ENCODE measurements at regions not wholly inside any gene's neighbourhood (a gene's known extent, or its start where the extent isn't known, plus 50 kb on each side); places are given as distances from the start of the nearest gene placed in this dataset.
"Not testable (repeated sequence)": the region's sequence is repeated elsewhere in the genome, so short reads cannot be mapped to it uniquely, and the experiment has no call there.

DNA sequence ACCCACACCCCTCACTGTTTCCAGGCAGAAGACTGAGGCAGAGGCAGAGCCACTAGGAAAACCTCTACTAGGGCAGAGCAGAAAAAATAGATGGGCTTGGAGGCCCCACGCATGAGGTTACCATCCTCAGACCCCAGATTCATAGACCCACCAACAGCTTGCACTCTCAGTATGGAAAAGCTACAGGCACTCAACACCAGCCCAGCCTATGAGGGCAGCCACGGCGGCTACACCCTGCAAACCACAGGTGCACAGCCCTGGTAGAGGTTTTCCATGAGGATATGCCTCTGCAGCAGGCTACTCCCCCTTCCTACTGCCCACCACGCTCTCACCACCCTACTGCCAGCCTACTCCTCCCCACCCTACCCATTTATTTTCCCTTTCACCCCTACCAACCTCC, 235.1 kb downstream of the CWH43 start:
- no peaks in the 10 kb centered on the region for H3K36me3 ChIP-seq
- H3K9me3 ChIP-seq (ENCODE audit: low read depth): peaks cover 4% of the 10 kb centered on the region
- no peaks in the 10 kb centered on the region for H3K4me1 ChIP-seq (ENCODE audit: low read depth)
- TF ChIP-seq, protein P1, sequence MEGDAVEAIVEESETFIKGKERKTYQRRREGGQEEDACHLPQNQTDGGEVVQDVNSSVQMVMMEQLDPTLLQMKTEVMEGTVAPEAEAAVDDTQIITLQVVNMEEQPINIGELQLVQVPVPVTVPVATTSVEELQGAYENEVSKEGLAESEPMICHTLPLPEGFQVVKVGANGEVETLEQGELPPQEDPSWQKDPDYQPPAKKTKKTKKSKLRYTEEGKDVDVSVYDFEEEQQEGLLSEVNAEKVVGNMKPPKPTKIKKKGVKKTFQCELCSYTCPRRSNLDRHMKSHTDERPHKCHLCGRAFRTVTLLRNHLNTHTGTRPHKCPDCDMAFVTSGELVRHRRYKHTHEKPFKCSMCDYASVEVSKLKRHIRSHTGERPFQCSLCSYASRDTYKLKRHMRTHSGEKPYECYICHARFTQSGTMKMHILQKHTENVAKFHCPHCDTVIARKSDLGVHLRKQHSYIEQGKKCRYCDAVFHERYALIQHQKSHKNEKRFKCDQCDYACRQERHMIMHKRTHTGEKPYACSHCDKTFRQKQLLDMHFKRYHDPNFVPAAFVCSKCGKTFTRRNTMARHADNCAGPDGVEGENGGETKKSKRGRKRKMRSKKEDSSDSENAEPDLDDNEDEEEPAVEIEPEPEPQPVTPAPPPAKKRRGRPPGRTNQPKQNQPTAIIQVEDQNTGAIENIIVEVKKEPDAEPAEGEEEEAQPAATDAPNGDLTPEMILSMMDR (IDR thresholded peaks at IDR 0.05; ENCODE audit: low read depth, low read length): no peak
- no peak overlapping the region for H3K27ac ChIP-seq
- DNase-seq (ENCODE audit: low read depth in 1 of 2, low spot score in 1 of 2): no peak
- no peaks in the 10 kb centered on the region for H3K27me3 ChIP-seq
- no peak overlapping the region for H3K4me3 ChIP-seq

DNA sequence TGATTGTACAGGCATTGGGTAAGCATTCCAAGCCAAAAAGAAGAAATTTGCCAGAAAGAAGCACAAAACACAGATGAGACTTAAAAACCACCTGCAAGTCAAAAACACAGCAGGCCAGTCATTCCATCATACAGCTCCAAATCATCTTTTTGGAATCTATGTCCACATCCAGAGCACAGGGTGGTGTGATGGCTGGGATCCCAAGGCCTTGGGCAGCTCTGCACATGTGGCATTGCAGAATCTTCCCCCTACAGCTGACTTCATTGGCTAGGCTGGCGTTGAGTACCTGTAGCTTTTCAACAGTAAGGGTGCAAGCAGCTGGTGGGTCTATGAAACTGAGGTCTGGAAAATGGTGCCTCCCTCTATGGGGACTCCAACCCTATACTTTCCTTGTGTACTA, 236.7 kb downstream of the CWH43 start:
- H3K4me3 ChIP-seq; H3K27ac ChIP-seq; H3K4me1 ChIP-seq (ENCODE audit: low read depth); H3K9me3 ChIP-seq (ENCODE audit: low read depth); H3K36me3 ChIP-seq; H3K27me3 ChIP-seq; DNase-seq (ENCODE audit: low read depth in 1 of 2, low spot score in 1 of 2): not testable (repeated sequence)

DNA sequence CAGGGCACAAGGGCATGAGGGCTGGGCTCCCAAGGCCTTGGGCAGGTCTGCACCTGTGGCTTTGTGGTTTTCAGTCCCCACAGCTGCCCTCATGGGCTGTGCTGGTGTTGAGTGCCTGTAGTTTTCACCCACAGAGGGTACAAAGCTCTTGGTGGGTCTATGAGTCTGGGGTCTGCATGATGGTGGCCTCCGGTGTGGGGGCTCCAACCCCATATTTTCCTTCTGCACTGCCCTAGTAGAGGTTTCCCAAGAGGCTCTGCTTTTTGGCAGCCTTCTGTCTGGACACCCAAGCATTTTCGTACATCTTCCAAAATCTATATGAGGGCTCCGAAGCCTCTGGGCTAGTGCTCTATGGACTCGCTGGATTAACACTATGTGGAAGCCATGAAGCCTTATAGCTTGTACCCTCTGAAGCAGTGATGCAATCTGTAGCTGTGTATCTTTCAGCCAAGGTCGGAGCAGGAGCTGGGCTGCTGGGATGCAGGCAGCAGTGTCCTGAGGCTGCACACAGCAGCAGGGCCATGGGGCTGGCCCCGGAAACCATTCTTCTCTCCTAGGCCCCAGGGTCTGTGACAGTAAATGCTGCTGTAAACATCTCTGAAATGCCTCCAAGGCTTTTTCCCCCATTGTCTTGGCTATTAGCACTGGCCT, 240.3 kb downstream of the CWH43 start:
- H3K4me1 ChIP-seq (ENCODE audit: low read depth): not testable (repeated sequence)

DNA sequence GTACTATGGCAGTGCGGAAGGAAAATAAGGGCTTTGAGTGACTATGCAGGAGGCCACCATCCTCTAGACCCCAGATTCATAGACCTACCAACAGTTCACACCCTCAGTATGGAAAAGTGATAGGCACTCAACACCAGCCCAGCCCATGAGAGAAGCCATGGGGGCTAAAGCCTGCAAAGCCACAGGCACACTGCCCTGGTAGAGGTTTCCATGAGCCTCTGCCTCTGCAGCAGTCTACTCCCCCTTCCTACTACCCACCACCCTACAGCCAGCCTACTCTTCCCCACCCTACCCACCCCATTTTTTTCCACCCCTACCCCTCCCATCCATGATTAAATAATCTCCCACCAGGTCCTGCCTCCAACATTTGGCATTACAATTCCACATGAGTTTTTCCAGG, 241.9 kb downstream of the CWH43 start:
- DNase-seq (ENCODE audit: low read depth in 1 of 2, low spot score in 1 of 2); H3K4me1 ChIP-seq (ENCODE audit: low read depth); H3K4me3 ChIP-seq; H3K9me3 ChIP-seq (ENCODE audit: low read depth); H3K27ac ChIP-seq; H3K27me3 ChIP-seq; H3K36me3 ChIP-seq: not testable (repeated sequence)

More for the DNA sequence above, 240.3 kb downstream of the CWH43 start:
- not testable (repeated sequence) for H3K27ac ChIP-seq; H3K4me3 ChIP-seq; H3K27me3 ChIP-seq; H3K9me3 ChIP-seq (ENCODE audit: low read depth); H3K36me3 ChIP-seq; DNase-seq (ENCODE audit: low read depth in 1 of 2, low spot score in 1 of 2)

DNA sequence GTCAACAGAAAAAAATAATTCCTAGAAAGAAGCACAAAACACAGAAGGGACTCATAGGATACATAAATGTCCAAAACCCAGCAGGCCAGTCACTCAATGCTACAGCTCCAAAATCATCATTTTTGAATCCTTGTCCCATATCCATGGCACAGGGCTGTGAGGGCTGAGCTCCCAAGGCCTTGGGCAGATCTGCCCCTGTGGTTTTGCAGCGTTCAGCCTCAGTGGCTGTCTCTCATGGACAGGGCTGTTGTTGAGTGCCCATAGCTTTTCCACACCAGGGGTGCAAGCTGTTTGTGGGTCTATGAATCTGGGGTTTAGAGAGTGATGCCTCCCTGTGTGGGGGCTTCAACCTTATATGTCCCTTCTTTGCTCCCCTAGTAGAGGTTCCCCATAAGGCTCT, 243.2 kb downstream of the CWH43 start:
- DNase-seq (ENCODE audit: low read depth in 1 of 2, low spot score in 1 of 2); H3K4me1 ChIP-seq (ENCODE audit: low read depth); H3K27ac ChIP-seq; H3K27me3 ChIP-seq; H3K4me3 ChIP-seq; H3K9me3 ChIP-seq (ENCODE audit: low read depth); H3K36me3 ChIP-seq: not testable (repeated sequence)

DNA sequence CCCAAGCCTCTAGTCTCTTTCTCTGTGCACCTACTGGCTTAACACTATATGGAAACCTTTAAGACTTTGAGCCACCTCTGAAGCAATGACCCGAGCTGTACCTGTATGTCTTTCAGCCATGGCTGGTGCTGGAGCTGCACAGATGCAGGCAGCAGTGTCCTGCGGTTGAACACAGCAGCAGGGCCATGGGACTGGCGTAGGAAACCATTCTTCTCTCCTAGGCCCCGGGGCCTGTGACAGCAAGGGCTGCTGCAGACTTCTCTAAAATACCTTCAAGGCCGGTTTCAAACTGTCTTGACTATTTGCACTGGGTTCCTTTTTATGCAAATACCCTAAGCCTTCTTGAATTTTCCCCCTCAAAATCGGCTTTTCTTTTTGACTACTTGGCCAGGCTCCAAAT, 243.6 kb downstream of the CWH43 start:
- DNase-seq (ENCODE audit: low read depth in 1 of 2, low spot score in 1 of 2); H3K36me3 ChIP-seq; H3K27ac ChIP-seq; H3K4me3 ChIP-seq; H3K9me3 ChIP-seq (ENCODE audit: low read depth); H3K4me1 ChIP-seq (ENCODE audit: low read depth); H3K27me3 ChIP-seq: not testable (repeated sequence)

DNA sequence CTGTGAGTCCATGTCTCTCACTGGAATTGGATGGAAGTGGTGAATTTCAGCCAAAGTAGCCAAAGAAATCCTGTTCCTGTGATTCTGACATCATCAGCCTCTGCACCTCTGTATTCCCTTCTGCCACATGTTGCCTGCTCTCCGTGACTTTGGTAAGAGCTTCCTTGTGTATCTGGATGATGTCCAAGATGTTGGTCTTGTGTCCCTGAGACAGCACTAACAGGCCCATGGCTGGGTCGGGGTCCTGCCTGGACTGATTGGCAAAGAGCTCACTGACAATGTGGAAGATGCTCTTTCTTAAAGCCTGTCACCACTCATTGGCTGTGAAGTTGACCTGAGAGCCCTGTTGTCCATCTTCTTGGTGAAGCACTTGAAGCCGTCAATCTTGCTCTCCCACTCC, 247.3 kb downstream of the CWH43 start:
- H3K36me3 ChIP-seq; H3K9me3 ChIP-seq (ENCODE audit: low read depth); H3K4me3 ChIP-seq; H3K27ac ChIP-seq; DNase-seq (ENCODE audit: low read depth in 1 of 2, low spot score in 1 of 2); H3K4me1 ChIP-seq (ENCODE audit: low read depth); H3K27me3 ChIP-seq: not testable (repeated sequence)

DNA sequence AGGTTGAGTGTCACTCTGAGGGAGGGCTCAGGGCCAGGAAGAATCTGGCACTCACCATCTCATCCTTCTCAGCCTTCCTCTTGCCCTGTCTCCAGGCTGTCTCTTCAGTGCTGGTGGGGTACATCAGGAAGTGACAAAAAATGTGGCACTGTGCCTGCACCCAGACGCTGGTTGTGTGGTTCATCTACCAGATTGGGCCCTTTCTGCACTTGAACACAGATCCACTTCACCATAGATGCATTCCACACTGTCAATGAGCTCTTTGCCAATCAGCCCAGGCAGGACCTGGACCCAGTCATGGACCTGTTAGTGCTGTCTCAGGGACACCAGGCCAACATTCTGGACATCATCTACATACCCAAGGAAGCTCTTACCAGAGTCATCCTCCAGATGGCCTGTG, 247.7 kb downstream of the CWH43 start:
- not testable (repeated sequence) for H3K9me3 ChIP-seq (ENCODE audit: low read depth); H3K4me1 ChIP-seq (ENCODE audit: low read depth); DNase-seq (ENCODE audit: low read depth in 1 of 2, low spot score in 1 of 2); H3K27ac ChIP-seq; H3K4me3 ChIP-seq; H3K27me3 ChIP-seq; H3K36me3 ChIP-seq

DNA sequence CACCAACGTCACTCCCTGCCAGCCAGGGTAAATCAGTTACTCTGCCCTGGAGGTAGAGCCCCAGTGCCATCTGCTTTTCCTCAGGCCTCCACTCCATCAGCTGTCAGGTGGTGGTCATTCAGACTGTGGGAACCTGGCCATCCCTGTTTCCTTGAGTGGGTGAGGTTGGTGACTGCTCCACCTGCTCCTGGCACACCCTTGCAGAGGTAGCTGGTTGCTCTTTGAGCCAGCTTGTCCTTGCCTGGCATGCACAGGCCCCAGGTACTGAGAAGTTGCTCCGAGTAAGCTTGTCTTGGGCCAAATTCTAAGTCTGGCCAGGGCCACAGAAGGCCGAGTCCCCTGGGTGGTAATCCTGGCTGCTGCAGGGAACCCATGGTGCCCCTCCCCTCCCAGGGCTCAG, 248.3 kb downstream of the CWH43 start:
- not testable (repeated sequence) for H3K4me3 ChIP-seq; H3K9me3 ChIP-seq (ENCODE audit: low read depth); H3K4me1 ChIP-seq (ENCODE audit: low read depth); H3K27me3 ChIP-seq; H3K27ac ChIP-seq; DNase-seq (ENCODE audit: low read depth in 1 of 2, low spot score in 1 of 2); H3K36me3 ChIP-seq

DNA sequence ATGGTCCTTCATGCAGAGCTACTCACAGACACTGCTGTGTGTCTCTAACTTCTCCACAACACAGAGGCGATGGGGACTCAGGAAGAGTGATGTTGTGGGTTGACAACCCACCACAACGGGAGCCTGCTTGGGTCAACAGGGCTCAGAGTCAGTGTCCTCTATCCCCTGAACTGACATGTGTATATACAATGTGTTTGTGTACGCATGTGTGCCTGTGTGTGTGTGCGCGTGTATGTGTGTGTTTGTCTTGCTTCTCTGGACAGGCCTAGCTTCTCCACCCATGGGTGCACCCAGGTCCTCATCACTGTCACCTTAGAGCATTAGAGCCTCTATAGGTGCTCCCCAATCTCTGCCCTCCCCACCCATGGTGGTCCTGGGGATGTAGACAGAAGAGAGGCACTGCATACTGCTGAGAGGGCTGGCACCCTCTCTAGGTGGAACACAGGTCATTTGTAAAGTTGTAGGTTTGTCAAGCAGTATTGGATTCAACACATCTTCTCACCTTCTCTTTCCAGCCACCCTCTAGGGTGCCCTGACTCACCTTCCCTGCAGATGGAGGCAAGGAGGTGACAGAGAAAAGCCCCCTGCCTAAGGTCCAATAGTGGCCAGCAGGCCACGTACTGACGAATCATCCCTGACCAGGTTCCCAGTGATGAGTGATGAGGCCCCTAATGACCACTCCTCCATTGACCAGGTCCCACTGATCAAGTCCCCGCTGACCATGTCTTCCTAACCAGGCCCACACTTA, 249.5 kb downstream of the CWH43 start:
- not testable (repeated sequence) for H3K27ac ChIP-seq; H3K4me1 ChIP-seq (ENCODE audit: low read depth); H3K4me3 ChIP-seq; H3K27me3 ChIP-seq; H3K36me3 ChIP-seq; DNase-seq (ENCODE audit: low read depth in 1 of 2, low spot score in 1 of 2); H3K9me3 ChIP-seq (ENCODE audit: low read depth)

DNA sequence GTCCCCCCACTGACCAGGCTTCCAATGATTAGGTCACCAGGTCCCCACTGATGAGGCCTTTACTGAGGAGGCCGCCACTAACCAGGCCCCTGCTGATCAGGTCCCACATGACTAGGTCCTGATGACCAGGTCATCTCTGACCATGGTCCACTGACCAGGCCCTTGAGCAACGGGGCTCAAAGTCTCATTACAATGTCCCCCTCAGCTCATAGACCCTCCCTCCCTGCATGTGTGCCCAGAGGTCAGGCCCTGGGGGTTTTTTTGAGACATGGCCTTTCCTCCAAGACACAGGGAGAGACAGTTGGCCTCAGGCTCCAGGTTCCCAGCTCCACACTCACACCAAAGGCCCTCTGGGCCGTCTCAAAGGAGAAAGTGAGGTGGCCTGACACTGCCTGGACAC, 250.4 kb downstream of the CWH43 start:
- not testable (repeated sequence) for DNase-seq (ENCODE audit: low read depth in 1 of 2, low spot score in 1 of 2); H3K9me3 ChIP-seq (ENCODE audit: low read depth); H3K36me3 ChIP-seq; H3K4me1 ChIP-seq (ENCODE audit: low read depth); H3K27me3 ChIP-seq; H3K27ac ChIP-seq; H3K4me3 ChIP-seq

DNA sequence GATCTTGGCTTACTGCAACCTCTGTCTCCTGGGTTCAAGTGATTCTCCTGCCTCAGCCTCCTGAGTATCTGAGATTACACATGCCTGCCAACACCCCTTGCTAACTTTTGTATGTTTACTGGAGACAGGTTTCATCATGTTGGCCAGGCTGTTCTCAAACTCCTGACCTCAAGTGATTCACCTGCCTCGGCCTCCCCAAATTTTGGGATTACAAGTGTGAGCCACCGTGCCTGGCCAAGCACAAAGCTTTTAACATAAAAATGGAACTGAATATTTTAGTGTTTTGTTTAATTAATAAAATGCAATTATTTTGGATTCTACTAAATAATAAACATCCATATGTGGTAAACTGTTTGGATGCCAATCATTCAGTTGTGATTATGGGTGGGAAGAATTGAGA, 255.2 kb downstream of the CWH43 start:
- H3K27ac ChIP-seq; DNase-seq (ENCODE audit: low read depth in 1 of 2, low spot score in 1 of 2); H3K36me3 ChIP-seq; H3K4me3 ChIP-seq; H3K9me3 ChIP-seq (ENCODE audit: low read depth); H3K4me1 ChIP-seq (ENCODE audit: low read depth); H3K27me3 ChIP-seq: not testable (repeated sequence)

DNA sequence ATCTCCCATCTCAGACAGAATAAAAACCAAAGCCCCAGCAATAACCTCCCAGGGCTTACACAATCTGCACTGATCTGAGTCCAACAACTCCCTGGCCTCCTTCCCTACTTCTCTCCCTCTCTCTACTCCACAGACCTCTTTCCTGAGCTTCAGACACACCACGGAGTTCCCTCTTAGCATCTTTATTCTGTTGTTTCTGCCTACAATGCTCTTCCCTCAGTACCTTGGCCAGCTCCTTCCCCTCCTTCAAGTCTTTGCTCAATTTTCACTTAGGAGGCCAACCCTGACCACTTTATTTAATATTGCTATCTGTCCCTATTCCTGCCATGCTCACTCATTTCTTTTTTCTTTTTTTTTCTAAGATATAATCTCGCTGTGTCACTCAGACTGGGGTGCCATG, 276.7 kb downstream of the CWH43 start:
- H3K9me3 ChIP-seq (ENCODE audit: low read depth); DNase-seq (ENCODE audit: low read depth in 1 of 2, low spot score in 1 of 2); H3K4me3 ChIP-seq; H3K27me3 ChIP-seq; H3K27ac ChIP-seq; H3K36me3 ChIP-seq; H3K4me1 ChIP-seq (ENCODE audit: low read depth): not testable (repeated sequence)
